ENCODE measurements at regions not wholly inside any gene's neighbourhood (a gene's known extent, or its start where the extent isn't known, plus 50 kb on each side); places are given as distances from the start of the nearest gene placed in this dataset.
"Not testable (repeated sequence)": the region's sequence is repeated elsewhere in the genome, so short reads cannot be mapped to it uniquely, and the experiment has no call there.

DNA sequence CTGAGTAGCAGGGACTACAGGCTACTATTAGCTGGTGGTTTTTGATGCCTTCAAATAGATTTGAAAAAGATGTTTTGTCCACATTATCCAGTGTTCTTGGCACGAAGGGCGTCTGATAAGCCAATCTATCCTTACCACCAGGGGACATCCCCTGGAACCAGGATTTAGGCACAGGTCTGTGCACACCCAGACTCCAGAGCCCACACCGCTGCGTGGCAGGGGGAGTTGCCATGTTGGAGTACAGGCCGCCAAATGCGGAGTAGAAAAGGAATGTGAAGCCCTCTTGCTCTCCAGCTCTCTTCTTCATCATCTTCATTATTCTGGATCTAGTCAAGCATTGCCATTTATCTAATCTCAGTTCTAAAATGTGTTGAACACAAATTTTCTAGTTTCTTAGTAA lies 54.3 kb downstream of the RNU1-4 start:
- H3K36me3 Mint-ChIP-seq (ENCODE audit: low read depth); H3K4me3 Mint-ChIP-seq; H3K9me3 Mint-ChIP-seq; H3K4me1 Mint-ChIP-seq; DNase-seq (ENCODE audit: low read depth, low spot score); H3K27me3 Mint-ChIP-seq (ENCODE audit: low read depth); H3K27ac Mint-ChIP-seq (ENCODE audit: unreplicated experiment): not testable (repeated sequence)

DNA sequence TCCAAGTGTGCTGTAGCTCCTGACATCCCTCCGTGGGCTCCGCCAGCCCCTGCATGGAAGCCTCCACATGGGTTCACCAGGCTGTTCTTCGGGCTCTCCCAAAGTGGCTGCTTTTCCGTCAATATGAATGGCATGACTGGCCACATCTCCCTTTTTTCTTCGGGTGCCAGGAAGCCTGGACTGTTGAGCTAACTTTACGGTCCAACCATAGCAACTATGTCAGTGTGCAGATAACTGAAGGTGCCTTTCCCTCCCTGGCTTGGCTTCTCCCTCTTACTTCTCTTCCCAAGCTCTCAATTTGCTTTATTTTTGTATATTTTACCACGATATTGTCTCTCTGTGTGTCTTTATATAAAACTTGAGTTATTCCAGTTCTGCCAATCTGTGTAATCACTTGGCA lies 54.8 kb downstream of the RNU1-4 start:
- not testable (repeated sequence) for H3K27me3 Mint-ChIP-seq (ENCODE audit: low read depth); H3K4me1 Mint-ChIP-seq; H3K9me3 Mint-ChIP-seq; DNase-seq (ENCODE audit: low read depth, low spot score); H3K4me3 Mint-ChIP-seq; H3K27ac Mint-ChIP-seq (ENCODE audit: unreplicated experiment); H3K36me3 Mint-ChIP-seq (ENCODE audit: low read depth)

DNA sequence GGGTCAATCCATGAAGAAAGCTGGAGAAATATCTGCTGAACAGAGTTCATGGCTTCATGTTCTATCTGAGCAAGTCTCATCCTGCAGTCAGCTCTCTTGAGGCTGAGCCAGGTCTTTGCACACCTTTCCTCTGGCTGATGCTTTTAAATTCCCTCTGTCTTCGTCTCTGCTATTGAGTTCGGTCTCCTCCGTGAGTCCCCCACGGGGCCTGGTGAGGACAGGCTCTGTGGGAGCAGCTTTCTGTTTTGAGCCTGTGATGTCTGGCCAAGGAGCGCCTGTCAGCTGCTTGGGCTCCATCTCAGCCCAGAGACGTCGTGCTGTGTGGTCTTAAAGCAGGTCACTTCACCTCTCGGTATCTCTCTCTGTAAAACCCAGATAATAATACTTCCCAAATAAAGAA lies 55.9 kb downstream of the RNU1-4 start:
- not testable (repeated sequence) for H3K9me3 Mint-ChIP-seq; DNase-seq (ENCODE audit: low read depth, low spot score); H3K36me3 Mint-ChIP-seq (ENCODE audit: low read depth); H3K4me3 Mint-ChIP-seq; H3K27me3 Mint-ChIP-seq (ENCODE audit: low read depth); H3K4me1 Mint-ChIP-seq
- peak overlapping the region; percentile 36 for H3K27ac Mint-ChIP-seq (ENCODE audit: unreplicated experiment)

DNA sequence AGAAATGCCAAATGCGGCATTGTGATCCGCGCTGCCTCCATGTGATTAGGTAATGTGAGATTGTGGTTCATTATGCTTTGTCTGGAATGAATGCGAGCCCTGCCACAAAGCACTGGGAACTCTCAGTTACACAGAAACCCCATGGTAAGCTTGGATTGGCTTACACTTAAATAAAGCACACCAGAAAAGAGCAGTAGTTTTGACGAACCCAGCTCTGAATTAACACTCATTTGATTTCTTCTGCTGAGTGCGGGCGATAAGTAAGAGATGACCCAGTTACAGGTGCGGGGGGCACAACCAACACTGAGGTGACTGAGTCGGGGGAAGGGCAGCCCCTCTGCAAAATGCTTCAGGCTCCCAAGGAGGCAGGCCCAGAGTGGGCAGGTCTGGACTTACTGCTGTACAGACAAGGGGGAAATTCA lies 56.3 kb downstream of the RNU1-4 start:
- H3K4me1 Mint-ChIP-seq; H3K36me3 Mint-ChIP-seq (ENCODE audit: low read depth); H3K9me3 Mint-ChIP-seq; H3K4me3 Mint-ChIP-seq; DNase-seq (ENCODE audit: low read depth, low spot score); H3K27me3 Mint-ChIP-seq (ENCODE audit: low read depth): not testable (repeated sequence)
- peak overlapping the region; percentile 36 for H3K27ac Mint-ChIP-seq (ENCODE audit: unreplicated experiment)

DNA sequence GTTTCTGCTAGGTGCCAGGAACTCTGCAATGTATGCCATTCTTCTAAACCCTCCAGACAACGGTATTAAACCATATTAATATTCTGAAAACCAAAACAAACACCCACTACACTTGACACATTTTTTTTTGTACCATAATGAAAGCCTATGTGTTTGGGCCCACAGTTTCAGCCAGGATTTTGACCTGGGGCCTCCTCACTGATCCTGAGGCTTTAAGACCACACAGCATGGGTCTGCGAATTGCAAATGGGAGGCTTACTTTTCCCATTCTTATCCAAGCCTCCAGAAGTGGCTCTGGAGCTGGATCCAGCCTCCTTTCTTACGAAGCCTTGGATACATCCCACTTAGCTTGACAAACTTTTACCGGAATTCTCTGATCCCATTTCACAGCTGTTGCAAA lies 56.7 kb downstream of the RNU1-4 start:
- not testable (repeated sequence) for H3K4me3 Mint-ChIP-seq; DNase-seq (ENCODE audit: low read depth, low spot score)
- H3K27ac Mint-ChIP-seq (ENCODE audit: unreplicated experiment): peak overlapping the region; percentile 46

DNA sequence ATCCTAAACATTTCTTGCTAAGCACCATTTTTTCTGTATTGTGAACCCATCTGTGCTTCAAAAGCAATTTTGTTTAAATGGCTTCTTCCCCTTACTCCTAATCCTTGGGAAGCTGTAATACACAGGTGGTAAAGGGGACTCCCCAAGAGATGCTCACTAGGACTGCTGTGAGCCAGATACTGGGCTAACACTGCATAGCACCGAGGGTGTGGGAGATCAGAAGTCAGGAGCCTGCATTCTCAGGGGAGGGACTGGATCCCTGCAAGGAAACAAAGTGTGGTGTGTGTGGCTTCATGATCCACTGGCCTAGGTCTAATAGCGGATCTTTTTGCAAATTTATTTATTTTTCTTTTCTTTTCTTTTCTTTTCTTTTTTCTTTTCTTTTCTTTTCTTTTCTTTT lies 57.7 kb downstream of the RNU1-4 start:
- H3K4me3 Mint-ChIP-seq; H3K4me1 Mint-ChIP-seq; H3K36me3 Mint-ChIP-seq (ENCODE audit: low read depth); DNase-seq (ENCODE audit: low read depth, low spot score); H3K9me3 Mint-ChIP-seq; H3K27ac Mint-ChIP-seq (ENCODE audit: unreplicated experiment); H3K27me3 Mint-ChIP-seq (ENCODE audit: low read depth): not testable (repeated sequence)

More for the DNA sequence above, 56.7 kb downstream of the RNU1-4 start:
- not testable (repeated sequence) for H3K9me3 Mint-ChIP-seq; H3K27me3 Mint-ChIP-seq (ENCODE audit: low read depth); H3K36me3 Mint-ChIP-seq (ENCODE audit: low read depth); H3K4me1 Mint-ChIP-seq

Data from neural crest cell (in vitro differentiated cells).